ENCODE measurements at regions not wholly inside any gene's neighbourhood (a gene's known extent, or its start where the extent isn't known, plus 50 kb on each side); places are given as distances from the start of the nearest gene placed in this dataset.
"Not testable (repeated sequence)": the region's sequence is repeated elsewhere in the genome, so short reads cannot be mapped to it uniquely, and the experiment has no call there.

DNA sequence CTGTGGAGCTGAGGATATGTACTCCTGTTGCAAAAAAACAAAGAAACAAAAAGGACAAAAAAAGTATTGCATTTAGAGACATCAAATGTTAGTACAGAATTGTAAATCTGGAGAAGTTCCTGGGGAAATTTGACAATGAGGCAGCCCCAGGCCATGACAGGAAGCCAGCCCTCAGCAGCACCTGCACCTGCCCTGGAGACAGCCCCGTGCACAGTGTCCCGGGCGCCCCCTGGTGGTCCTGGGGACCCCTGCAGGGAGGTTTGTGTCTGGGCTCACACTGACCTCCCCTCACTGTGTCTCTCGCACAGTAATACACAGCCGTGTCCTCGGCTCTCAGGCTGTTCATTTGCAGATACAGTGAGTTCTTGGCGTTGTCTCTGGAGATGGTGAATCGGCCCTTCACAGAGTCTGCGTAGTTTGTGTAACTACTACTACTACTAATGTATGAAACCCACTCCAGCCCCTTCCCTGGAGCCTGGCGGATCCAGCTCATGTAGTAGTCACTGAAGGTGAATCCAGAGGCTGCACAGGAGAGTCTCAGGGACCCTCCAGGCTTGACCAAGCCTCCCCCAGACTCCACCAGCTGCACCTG lies 590.1 kb downstream of the TMEM121 start:
- DNase-seq, result not testable (repeated sequence)

DNA sequence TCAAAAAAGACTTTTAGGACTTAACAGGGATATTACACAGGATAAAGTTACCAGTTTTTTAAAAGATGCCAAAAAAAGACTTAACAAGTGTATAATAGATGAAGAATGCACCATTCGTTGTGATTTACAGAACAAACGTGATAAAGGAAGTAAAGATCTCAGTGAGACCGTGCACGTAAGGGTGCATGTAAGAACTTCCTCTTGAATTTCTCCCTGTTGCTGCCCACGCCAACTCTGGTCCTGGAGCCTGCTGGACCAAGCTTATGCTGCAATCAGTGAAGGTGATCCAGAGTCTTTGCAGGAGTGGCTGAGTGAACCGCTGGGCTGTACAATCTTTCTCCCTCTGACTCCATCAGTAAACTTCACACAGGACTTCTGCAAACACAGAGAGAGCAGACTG lies 593.7 kb downstream of the TMEM121 start:
- no peak for DNase-seq

DNA sequence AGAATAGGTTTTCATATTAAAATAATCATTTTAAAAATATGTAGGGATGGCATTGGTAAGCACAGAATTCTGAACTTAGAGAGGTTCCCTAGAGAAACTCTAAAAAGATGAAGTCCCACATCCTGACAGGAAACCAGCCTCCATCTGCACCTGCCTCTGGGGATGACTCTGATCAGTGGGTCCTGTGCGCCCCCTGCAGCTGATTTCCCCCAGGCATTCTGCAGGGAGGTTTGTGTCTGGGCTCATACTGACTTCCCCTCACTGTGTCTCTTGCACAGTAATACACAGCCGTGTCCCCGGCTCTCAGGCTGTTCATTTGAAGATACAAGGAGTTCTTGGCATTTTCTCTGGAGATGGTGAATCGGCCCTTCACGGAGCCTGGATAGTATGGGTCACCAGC lies 602.9 kb downstream of the TMEM121 start:
- DNase-seq, result no peak

DNA sequence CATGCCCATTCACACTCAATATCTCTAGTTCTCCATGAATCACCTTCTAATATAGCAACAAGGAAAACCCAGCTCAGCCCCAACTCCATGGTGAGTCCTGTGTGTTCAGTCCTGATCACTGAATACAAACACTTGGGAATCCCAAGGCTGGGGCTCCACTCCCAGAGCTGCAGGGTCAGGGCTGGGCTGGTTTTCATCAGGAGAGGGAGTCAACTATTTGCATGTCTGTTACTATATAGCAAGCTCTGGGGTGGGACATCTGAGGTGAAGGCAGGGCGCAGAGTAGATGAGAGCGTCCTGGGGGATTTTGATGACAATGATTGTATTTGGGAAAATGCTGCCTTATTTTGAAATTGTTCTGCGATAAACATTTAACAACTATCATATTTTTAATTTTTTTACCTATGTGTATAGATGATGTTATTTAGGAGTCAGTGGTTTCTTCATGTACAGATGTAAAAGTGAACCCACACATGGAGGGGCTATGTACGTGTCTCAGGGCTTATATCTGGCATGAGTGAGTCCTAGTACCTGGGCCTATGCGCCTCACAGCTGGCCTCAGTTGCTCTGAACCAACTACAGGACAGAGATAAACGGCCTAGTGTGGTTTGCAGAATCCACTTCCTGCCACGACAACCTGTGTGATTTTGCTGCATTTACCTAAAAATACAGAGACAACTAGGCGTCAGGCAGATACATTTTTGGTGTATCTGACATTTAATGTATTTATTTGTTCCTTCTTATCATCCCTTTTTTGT lies 603.7 kb downstream of the TMEM121 start:
- not testable (repeated sequence) for DNase-seq

DNA sequence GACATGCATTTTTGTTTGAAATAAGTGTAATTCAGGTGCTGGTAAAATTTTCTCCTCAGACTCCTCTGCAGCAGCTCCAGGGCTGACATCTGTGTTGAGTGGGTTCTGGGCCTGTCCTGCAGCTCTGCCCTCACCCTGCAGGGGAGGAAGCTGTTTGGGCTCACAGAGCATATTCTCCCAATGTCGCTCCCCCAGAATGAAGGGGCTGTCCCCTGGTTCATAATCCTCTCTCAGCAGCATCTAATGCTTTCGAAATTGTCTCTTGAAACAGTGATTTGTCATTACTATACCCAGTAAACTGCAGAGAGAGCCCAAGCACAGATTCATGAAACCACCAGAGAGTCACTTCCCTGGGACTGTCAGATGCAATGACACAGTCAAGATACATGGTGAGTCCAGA lies 606.7 kb downstream of the TMEM121 start:
- not testable (repeated sequence) for DNase-seq

DNA sequence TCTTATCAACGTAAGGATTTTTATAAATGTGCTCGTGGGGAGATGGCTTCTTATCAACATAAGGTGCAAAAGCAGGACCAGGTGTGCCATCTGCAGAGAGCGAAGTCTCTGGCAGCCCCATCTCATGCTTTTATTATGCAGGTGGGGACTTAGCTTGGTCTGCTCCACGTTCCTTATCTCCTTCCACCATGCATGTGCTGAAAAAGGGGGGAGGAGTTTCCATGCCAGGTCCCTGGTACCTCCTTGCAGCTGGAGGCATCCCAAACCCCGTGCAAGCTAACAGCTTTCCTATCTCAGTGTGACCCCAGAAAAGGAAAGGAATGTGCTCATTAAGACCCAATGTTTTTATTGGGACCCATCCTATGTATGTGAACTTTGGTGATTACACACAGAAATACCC lies 608.5 kb downstream of the TMEM121 start:
- DNase-seq, result no peak

DNA sequence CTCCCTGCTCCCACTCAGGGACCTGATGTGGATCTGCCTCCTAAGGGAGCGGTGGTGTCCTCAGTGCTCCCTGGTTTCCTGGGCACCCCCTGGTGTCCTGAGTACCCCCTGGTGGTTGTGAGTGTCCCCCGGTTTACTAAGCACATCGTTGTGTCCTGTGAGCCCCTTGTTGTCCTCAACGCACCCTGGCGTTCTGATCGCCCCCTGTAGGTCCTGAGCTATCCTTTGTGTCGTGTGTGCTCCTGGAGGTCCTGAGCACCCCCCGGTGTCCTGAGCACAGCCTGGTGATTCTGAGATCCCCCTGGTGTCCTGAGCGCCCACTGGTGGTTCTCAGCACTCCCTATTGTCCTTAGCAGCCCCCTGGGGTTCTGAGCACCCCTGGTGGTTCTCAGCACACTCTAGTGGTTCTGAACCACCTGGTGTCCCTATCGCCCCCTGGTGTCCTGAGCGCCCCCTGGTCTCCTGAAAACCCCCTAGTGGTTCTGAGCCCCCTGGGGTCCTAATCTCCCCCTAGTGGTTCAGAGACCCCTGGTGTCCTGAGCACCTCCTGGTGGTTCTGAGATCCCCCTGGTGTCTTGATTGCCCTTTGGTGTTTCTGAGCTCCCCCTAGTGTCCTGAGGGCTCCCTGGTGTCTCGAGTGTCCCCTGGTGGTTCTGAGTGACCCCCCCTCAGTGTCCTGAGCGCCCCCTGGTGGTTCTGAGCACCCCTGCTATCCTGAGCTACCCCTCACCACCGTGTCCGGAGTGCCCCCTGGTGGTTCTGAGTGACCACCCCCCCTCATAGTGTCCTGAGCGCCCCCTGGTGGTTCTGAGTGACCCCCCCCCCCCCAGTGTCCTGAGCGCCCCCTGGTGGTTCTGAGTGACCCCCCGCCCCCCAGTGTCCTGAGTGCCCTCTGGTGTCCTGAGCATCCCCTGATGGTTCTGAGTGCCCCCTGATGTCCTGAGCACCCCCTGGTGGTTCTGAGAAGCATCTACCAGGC lies 615.1 kb downstream of the TMEM121 start:
- DNase-seq, result no peak

DNA sequence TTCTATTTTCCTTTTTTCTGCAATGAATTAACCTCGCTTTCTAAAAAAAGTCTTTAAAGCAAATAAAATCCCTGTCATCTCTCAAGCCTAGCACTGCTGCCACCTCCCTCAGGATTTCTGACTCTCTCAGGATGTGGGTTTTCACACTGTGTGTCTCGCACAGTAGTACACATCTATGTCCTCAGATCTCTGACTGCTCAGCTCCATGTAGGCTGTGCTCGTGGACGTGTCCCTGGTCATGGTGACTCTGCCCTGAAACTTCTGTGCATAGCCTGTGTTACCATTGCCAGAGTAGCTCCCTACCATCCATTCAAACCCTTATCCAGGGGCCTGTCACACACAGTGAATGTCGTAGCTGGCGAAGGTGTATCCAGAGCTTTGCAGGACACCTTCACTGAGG lies 619.3 kb downstream of the TMEM121 start:
- not testable (repeated sequence) for DNase-seq

DNA sequence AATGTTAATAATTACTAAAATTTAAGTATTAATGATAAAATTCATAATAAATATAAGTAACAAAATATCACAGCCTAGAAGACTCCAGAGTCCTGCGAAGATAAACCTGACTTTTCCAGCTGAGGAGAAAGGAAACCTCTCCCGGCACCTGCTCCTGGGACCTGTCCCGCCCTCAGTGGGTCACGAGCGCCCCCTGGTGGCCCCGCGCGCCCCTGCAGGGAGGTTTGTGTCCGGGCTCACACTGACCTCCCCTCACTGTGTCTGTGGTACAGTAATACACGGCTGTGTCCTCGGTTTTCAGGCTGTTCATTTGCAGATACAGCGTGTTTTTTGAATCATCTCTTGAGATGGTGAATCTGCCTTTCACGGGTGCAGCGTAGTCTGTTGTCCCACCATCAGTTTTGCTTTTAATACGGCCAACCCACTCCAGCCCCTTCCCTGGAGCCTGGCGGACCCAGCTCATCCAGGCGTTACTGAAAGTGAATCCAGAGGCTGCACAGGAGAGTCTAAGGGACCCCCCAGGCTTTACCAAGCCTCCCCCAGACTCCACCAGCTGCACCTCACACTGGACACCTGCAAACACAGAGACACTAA lies 627.1 kb downstream of the TMEM121 start:
- not testable (repeated sequence) for DNase-seq

DNA sequence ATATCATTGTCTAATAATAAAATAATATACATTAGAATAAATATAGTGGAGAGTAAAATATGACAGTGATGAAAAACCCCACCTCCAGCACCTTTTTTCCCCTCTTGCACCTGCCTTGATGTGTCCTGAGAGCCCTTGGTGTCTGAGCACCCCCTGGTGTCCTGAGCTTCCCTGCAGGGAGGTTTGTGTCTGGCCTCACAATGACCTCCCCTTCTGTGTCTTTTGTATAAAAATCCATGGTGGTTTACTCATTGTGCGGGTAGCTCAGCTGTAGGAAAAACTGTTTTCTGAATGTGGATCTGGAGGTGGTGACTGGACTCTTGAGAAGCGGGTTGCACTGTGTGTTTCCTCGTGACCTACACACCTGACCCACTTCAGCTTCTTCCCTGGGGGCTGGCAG lies 636.9 kb downstream of the TMEM121 start:
- no peak for DNase-seq

DNA sequence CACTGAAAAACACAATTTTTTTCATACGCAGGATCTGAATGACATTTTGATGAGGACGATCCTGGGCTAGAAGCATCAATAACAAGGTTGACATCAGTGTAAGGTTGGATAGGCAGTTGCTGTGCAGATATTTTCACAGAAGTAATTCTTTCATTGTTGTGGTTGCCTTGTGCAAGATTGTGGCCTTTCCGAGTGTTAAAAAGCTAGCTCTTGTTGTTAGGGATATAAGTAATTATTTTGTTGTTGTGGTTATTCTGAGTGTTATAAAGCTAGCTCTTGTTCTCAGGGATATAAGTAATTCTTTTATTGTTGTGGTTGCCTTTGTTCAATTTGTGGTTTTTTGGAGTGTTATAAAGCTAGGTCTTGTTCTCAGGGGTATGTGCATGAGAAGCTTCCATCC lies 637.4 kb downstream of the TMEM121 start:
- DNase-seq, result not testable (repeated sequence)

DNA sequence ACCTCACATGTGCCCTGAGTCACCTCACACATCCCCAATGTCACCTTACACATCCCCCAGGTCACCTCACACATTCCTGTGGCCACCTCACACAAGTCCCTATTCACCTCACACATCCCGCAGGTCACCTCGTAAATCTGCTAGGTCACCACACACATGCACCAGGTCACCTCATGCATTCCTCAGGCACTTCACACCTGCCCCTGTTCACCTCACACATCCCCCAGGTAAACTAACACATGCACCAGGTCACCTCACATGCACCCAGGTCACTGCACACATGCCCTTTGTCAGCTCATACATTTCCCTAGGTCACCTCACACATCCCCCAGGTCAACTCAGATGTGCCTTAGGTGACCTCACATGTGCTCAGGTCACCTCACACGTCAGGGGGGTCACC lies 639.8 kb downstream of the TMEM121 start:
- no peak for DNase-seq

DNA sequence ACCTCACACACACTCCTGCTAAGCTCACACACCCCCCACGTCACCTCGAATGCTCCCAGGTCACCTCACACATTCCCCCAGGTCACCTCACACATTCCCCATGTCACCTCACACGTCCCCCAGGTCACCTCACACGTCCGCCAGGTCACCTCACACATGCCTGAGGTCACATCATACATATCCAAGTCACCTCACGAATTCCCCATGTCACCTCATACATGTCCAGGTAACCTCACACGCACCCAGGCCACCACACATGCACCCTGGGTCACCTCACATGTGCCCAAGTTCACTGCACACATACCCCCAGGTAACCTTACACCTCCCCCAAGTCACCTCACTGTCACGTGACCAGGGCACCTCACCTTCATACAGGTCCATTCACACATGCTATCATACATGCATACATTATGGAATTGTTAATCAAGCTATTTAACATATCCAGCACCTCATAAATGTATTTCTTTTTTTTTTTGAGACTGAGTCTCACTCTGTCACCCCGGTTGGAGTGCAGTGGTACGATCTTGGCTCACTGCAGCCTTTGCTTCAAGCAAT lies 640.3 kb downstream of the TMEM121 start:
- DNase-seq, result no peak

DNA sequence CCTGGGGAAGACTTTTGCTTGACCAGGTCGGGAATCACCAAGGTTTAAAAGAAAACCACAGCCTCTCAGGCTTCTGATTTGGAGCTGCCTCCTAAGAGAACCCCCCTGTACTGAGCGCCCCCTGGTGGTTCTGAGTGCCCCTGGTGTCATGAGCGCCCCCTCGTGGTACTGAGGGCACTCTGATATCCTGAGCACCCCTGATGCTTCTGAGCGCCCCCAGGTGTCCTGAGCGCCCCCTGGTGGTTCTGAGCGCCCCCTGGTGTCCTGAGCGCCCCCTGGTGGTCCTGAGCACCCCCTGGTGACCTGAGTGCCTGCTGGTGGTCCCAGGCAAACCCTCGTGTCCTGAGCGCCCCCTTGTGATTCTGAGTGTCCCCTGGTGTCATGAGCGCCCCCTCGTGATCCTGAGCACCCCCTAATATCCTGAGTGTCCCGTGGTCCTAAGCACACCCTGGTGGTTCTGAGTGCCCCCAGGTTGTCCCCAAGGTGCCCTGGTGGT lies 643.8 kb downstream of the TMEM121 start:
- DNase-seq, result not testable (repeated sequence)

DNA sequence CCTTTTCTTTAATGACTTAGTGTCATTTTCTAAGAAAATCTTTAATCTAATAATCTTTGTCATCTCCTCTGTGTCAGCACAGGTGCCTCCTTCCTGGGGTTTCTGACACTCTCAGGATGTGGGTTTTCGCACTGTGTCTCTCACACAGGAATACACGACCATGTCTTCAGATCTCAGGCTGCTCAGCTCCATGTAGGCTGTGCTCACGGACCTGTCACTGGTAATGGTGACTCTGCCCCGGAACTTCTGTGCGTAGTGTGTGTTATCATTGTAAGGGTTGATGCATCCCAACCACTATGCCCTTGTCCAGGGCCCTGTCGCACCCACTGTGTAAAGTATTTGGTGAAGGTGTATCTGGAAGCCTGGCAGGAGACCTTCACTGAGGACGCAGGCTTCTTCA lies 647.8 kb downstream of the TMEM121 start:
- DNase-seq, result no peak

DNA sequence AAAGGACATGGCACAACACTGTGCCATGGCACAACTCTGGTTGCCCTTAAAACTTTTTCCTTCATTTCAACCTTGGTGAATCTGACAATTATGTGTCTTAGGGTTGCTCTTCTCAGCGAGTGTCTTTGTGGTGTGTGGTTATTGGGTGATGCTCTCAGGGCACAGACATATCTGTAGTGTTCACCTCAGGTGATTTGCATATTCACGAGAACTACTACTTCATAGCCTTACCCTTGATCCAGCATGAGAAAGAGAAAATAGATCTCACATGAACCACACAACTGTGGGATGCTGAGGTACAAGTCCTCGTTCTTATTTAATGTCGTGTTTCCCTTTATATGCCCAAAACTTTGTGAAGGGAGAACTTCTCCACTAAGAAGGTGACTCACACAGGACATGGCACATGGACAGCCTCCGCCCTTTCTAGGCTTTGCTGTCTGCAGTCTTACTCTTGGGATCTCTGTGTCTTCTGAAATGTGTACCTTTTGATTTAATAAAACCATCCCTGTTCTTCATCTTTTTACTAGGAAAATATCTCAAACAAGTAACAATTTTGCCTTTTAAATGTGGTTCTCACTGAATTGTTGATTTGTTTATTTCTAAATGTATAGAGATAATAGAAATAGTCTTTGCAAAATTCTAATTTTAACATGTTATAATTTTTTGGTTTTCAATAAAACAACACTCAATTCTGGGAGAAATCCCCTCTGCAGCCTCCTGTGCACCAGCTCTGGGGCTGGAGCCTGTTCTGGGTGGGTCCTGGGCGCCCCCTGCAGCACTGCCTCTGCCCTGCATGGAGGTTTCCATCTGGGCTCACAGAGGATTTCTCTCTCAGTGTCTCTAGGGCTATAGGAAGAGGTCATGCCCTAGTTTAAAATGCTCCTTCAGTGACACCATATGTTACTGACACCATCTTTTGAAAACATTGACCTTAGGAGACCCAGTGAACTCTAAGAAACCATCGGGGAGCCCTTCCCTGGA lies 651.2 kb downstream of the TMEM121 start:
- DNase-seq, result not testable (repeated sequence)

DNA sequence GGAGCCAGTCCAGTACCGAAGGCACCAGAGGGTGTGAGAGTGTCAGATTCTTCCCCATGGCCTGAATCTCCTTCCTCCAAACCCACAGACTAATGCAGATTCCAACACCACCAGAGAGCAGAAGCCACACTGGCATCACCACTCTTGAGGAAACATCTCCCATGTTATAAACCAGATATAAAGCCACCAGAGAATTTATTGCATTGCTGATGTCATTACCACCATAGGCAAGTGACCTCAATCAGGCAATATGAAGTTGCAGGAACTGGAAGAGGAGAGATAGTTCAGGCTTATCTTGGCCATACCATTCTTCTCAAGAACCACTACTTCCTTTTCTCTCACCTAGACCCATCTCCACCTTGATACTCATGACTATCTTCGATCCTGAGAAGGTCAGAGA lies 653.4 kb downstream of the TMEM121 start:
- no peak for DNase-seq

DNA sequence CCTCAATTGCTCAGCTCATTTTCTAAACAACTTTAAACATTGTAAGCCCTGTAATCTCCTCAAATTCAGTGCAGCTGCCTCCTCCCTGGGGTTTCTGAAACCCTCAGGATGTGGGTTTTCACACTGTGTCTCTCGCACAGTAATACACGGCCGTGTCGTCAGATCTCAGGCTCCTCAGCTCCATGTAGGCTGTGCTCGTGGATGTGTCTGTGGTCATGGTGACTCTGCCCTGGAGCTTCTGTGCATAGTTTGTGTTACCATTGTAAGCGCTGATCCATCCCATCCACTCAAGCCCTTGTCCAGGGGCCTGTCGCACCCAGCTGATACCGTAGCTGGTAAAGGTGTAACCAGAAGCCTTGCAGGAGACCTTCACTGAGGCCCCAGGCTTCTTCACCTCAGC lies 658.4 kb downstream of the TMEM121 start:
- DNase-seq, result not testable (repeated sequence)

DNA sequence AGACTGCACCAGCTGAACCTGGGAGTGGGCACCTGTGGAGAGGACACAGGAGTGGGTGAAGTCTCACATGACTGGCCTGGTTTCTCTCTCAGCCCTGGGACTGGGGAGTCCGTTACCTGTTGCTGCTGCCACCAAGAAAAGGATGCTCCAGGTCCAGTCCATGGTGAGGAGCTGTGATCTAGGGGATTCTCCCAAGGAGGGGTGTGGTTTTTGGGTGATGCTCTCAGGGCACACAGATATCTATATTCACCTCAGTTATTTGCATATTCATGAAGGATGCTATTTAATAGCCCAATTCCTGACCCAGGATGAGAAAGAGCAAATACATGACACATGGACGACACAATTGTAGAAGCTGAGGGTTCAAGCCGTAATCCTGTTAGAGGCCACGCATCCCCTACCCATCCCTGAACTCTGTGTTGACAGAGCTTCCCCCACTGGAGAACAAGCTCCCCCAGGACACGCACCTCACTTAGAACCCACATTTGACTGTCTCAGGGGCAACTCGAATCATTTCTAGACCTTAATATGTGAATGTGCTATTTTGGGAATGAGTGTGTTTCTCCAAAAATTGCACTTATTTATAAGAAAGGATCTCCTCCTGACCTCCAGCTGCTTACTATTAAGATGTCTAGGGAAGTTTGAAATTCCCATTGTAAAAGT lies 658.9 kb downstream of the TMEM121 start:
- not testable (repeated sequence) for DNase-seq

DNA sequence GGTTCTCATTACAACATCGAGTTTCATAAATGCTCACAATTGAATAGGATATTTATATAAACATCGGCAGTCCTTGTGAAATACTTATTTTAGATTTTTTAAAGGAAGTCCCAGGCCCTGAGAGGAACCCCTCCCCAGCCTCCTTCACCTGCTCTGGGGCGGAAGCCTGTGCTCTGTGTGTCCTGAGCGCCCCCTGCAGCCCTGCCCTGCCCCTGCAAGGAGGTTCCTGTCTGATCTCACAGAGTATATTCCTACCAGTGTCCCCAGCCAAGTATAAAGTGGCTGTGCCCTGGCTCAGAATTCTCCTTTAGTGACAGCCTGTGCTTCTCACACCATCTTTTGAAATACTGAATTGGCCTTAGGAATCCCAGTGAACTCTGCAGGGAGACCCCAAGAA lies 659.5 kb downstream of the TMEM121 start:
- DNase-seq, result no peak

DNA sequence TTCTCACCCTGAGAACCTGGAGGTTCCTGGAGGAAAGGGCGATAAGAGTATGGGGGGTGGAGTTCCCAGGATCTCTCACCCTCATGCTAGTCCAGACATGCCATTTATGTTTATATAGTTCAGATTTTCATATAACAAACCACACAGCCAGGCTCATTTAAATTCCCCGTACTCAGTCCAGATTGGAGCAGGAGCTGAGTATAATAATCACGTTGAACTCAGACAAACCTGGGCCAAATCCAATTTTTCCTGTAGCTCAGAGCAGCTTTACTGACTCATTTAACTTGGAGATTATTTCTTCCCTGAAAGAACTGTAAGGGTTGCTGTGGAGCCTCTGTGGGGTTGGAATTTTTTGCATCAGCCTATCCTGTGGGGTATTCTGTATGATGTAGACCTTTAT lies 660.8 kb downstream of the TMEM121 start:
- DNase-seq, result no peak
